Epithelial cell of esophagus (primary cell): ENCODE measurements at regions not wholly inside any gene's neighbourhood (a gene's known extent, or its start where the extent isn't known, plus 50 kb on each side); places are given as distances from the start of the nearest gene placed in this dataset.

Source experiments
- DNase-seq: peaks from one replicate; pipeline ENCODE4 v3.0.0; 2010; ENCODE audit warnings: low read depth
- H3K4me3 ChIP-seq: 2 replicates; pipeline ENCODE4 v1.5.1; 2011; ENCODE audit warnings: mild to moderate bottlenecking, low read length, control low read depth
- CTCF ChIP-seq: IDR thresholded peaks from 2 replicates; pipeline ENCODE4 v1.5.1; 2011; ENCODE audit warnings: low read depth, mild to moderate bottlenecking, low read length, control low read depth, inconsistent platforms; ENCODE audit not compliant: insufficient read depth; ENCODE audit errors: missing control alignments

GRCh38 chr13:83710133-83710515, 172.2 kb downstream of the SLITRK1 start:
- H3K4me3 ChIP-seq: no peak overlapping the region
- TF ChIP-seq CTCF: no peak
- DNase-seq: peak; percentile 80

- DNase-seq: peak; percentile 56
- TF ChIP-seq CTCF: no peak
- H3K4me3 ChIP-seq: no peak overlapping the region
Observed at GRCh38 chr13:83709426-83710132, 172.7 kb downstream of the SLITRK1 start.

GRCh38 chr13:83702021-83702420, 180.3 kb downstream of the SLITRK1 start:
- TF ChIP-seq CTCF: no peak
- H3K4me3 ChIP-seq: no peak overlapping the region
- no peak for DNase-seq

GRCh38 chr13:83692800-83693199, 189.5 kb downstream of the SLITRK1 start:
- no peak for DNase-seq
- TF ChIP-seq CTCF: no peak

GRCh38 chr13:83691966-83692365, 190.3 kb downstream of the SLITRK1 start:
- DNase-seq: no peak
- TF ChIP-seq CTCF: no peak
- no peak overlapping the region for H3K4me3 ChIP-seq

More at GRCh38 chr13:83692800-83693199, 189.5 kb downstream of the SLITRK1 start:
- no peak overlapping the region for H3K4me3 ChIP-seq

- H3K4me3 ChIP-seq: no peak overlapping the region
- TF ChIP-seq CTCF: no peak
- DNase-seq: no peak
Observed at GRCh38 chr13:83681547-83681946, 200.7 kb downstream of the SLITRK1 start.

- no peak for DNase-seq
- TF ChIP-seq CTCF: no peak
- H3K4me3 ChIP-seq: no peak overlapping the region
Observed at GRCh38 chr13:83677985-83678384, 204.3 kb downstream of the SLITRK1 start.
